CD4-positive, alpha-beta T cell (primary cell): ENCODE measurements at regions not wholly inside any gene's neighbourhood (a gene's known extent, or its start where the extent isn't known, plus 50 kb on each side); places are given as distances from the start of the nearest gene placed in this dataset.

Experiments used
- ATAC-seq: fragments of 200-7000 bp; cut with Tn5 transposase; one replicate; pipeline ENCODE4 v1.10.0; 2022; ENCODE audit warnings: mild to moderate bottlenecking; ENCODE audit not compliant: poor library complexity
- CTCF ChIA-PET: fragments of 350-600 bp; sonication (Branson Sonifier 250); formaldehyde crosslinking; loops from one replicate; lab custom pipeline; 2021; ENCODE audit warnings: antibody characterized with exemption, inconsistent platforms; lab: Charles Lee
- POLR2A ChIA-PET: fragments of 350-600 bp; sonication (Branson Sonifier 250); formaldehyde crosslinking; loops from one replicate; lab custom pipeline; 2021; ENCODE audit warnings: antibody characterized with exemption, inconsistent platforms; lab: Charles Lee
- DNase-seq, 14 experiments: peaks; one replicate each; pipeline ENCODE4 v3.0.0-alpha.2; 2013 to 2020; ENCODE audit warnings: mixed read lengths in 2 of 14
- H3K27ac ChIP-seq, 2 donors: one replicate each; pipeline versions ENCODE4 v1.5.1 to v1.7.0; 2013; ENCODE audit warnings: low read length in 2 of 2, low read depth in 1 of 2, mild to moderate bottlenecking in 1 of 2
- H3K27me3 ChIP-seq, 2 experiments: 1 replicate in 1 of 2; 2 replicates in 1 of 2; pipeline versions ENCODE4 v1.6.1 to v1.7.0; 2013; ENCODE audit warnings: low read length in 2 of 2, control low read depth in 1 of 2, mild to moderate bottlenecking in 1 of 2, moderate library complexity in 1 of 2; ENCODE audit not compliant: insufficient read depth in 2 of 2, control insufficient read depth in 1 of 2
- H3K36me3 ChIP-seq: one replicate; pipeline ENCODE4 v1.6.1; 2013; ENCODE audit warnings: low read length, control low read depth; ENCODE audit not compliant: insufficient read depth
- H3K4me1 ChIP-seq: one replicate; pipeline ENCODE4 v1.6.1; 2013; ENCODE audit warnings: low read length, control low read depth; ENCODE audit not compliant: insufficient read depth
- H3K4me3 ChIP-seq: one replicate; pipeline ENCODE4 v1.5.1; 2013; ENCODE audit warnings: mild to moderate bottlenecking, low read length, moderate library complexity
- H3K9me3 ChIP-seq, 2 experiments: 1 replicate in 1 of 2; 2 replicates in 1 of 2; pipeline versions ENCODE4 v1.6.1 to v1.7.0; 2013; ENCODE audit warnings: low read length in 2 of 2, mild to moderate bottlenecking in 2 of 2, control low read depth in 1 of 2, moderate library complexity in 1 of 2; ENCODE audit not compliant: control insufficient read depth in 1 of 2, insufficient read depth in 1 of 2
- H3K27ac Mint-ChIP-seq: one replicate; pipeline ENCODE4 v1.8.0; 2020; ENCODE audit warnings: mixed read lengths
- H3K27me3 Mint-ChIP-seq: one replicate; pipeline ENCODE4 v1.8.0; 2021; ENCODE audit warnings: mixed read lengths
- H3K36me3 Mint-ChIP-seq: one replicate; pipeline ENCODE4 v1.8.0; 2021; ENCODE audit warnings: low read depth, mixed read lengths
- H3K4me1 Mint-ChIP-seq: one replicate; pipeline ENCODE4 v1.8.0; 2021; ENCODE audit warnings: low read depth, mixed read lengths
- H3K4me3 Mint-ChIP-seq: one replicate; pipeline ENCODE4 v1.8.0; 2020; ENCODE audit warnings: mild to moderate bottlenecking, mixed read lengths
- H3K9me3 Mint-ChIP-seq: one replicate; pipeline ENCODE4 v1.8.0; 2020; ENCODE audit warnings: mixed read lengths
- intact Hi-C, 2 experiments: fragments of 100-400 bp; cut with DNase I in 1 of 2; cut with micrococcal nuclease in 1 of 2; formaldehyde crosslinking; loops; one replicate each; pipeline versions ENCODE4 v1.15.1 to v1.9.0; 2023 to 2025; cut with DNase I, micrococcal nuclease
- TF ChIP-seq, protein P1 (sequence below): fragments of 200-600 bp; IDR thresholded peaks from one replicate; pipeline ENCODE4 v1.8.0; 2022; ENCODE audit warnings: antibody characterized with exemption, mild to moderate bottlenecking

DNA sequence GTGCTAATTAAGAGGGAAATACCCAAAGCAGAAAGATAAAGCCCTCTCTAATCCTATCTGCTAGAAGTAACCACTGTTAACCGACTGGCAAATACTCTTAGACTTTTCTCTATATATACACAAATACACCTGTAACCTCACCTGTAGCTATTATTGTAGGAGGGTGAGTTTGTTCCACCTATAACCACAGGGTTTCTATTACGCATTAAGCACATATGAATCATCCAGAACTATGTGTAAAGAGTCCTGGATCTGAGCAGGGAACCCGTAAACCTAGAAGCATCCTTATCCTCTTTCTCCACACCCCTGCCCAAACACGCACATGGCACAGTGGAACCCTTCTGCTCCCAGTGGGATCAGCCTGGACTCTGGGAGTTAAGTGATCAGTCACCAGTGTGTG, 172.8 kb upstream of the C2CD4B start:
- Mint-ChIP-seq H3K27ac (no peak overlapping the region), H3K9me3 (no peaks in the 10 kb centered on the region), H3K4me3 (no peak overlapping the region), H3K27me3 (no peaks in the 10 kb centered on the region), H3K36me3 (no peaks in the 10 kb centered on the region), H3K4me1 (no peaks in the 10 kb centered on the region)
- H3K27ac ChIP-seq: no peak overlapping the region
- POLR2A ChIA-PET: no interaction called here
- DNase-seq (no peak), ATAC-seq (no peak)
- TF ChIP-seq, protein P1, sequence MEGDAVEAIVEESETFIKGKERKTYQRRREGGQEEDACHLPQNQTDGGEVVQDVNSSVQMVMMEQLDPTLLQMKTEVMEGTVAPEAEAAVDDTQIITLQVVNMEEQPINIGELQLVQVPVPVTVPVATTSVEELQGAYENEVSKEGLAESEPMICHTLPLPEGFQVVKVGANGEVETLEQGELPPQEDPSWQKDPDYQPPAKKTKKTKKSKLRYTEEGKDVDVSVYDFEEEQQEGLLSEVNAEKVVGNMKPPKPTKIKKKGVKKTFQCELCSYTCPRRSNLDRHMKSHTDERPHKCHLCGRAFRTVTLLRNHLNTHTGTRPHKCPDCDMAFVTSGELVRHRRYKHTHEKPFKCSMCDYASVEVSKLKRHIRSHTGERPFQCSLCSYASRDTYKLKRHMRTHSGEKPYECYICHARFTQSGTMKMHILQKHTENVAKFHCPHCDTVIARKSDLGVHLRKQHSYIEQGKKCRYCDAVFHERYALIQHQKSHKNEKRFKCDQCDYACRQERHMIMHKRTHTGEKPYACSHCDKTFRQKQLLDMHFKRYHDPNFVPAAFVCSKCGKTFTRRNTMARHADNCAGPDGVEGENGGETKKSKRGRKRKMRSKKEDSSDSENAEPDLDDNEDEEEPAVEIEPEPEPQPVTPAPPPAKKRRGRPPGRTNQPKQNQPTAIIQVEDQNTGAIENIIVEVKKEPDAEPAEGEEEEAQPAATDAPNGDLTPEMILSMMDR: no peak
- no peaks in the 10 kb centered on the region for H3K36me3 ChIP-seq
- intact Hi-C loops: loop anchor here in 1 of 2 experiments (1.0 kb wide), 1 partner anchor 23 kb away; no protein-coding TSS in a partner anchor
- CTCF ChIA-PET: interaction anchor here (0.6 kb wide), 1 partner anchor 496 kb away, joined by 4 read pairs; no protein-coding TSS in a partner anchor
- no peaks in the 10 kb centered on the region for H3K4me1 ChIP-seq
- no peak overlapping the region for H3K4me3 ChIP-seq
- no peaks in the 10 kb centered on the region for H3K9me3 ChIP-seq
- no peaks in the 10 kb centered on the region for H3K27me3 ChIP-seq

- ATAC-seq (no peak), DNase-seq (no peak)
- POLR2A ChIA-PET: no interaction called here
- Mint-ChIP-seq H3K36me3 (no peaks in the 10 kb centered on the region), H3K27ac (no peak overlapping the region), H3K9me3 (no peaks in the 10 kb centered on the region), H3K4me1 (no peaks in the 10 kb centered on the region), H3K4me3 (no peak overlapping the region), H3K27me3 (no peaks in the 10 kb centered on the region)
- intact Hi-C loops: no loop called here
- Histone ChIP-seq H3K9me3 (no peaks in the 10 kb centered on the region), H3K36me3 (no peaks in the 10 kb centered on the region), H3K27ac (no peak overlapping the region), H3K27me3 (no peaks in the 10 kb centered on the region), H3K4me3 (no peak overlapping the region), H3K4me1 (no peaks in the 10 kb centered on the region)
- CTCF ChIA-PET: interaction anchor here (0.6 kb wide), 1 partner anchor 496 kb away, joined by 4 read pairs; no protein-coding TSS in a partner anchor
- TF ChIP-seq, protein P1: no peak
These were observed 173.4 kb upstream of the C2CD4B start for GRCh38 chr15:62338497-62338896.

- ATAC-seq: no peak
- no peaks in the 10 kb centered on the region for H3K9me3 Mint-ChIP-seq
- POLR2A ChIA-PET: no interaction called here
These were observed 177.9 kb upstream of the C2CD4B start for GRCh38 chr15:62342959-62343358.

More at GRCh38 chr15:62342959-62343358, 177.9 kb upstream of the C2CD4B start:
- TF ChIP-seq, protein P1: no peak
- Mint-ChIP-seq H3K4me1 (peaks cover 6% of the 10 kb centered on the region), H3K27me3 (no peaks in the 10 kb centered on the region), H3K36me3 (no peaks in the 10 kb centered on the region), H3K4me3 (no peak overlapping the region), H3K27ac (no peak overlapping the region)
- Histone ChIP-seq H3K4me3 (no peak overlapping the region), H3K27ac (no peak overlapping the region), H3K4me1 (peaks cover 3% of the 10 kb centered on the region), H3K27me3 (no peaks in the 10 kb centered on the region), H3K36me3 (no peaks in the 10 kb centered on the region), H3K9me3 (peaks cover 0 to 4% of the 10 kb centered on the region in 2 experiments)
- no peak for DNase-seq
- CTCF ChIA-PET: no interaction called here
- intact Hi-C loops: no loop called here
